ENCODE measurements at regions not wholly inside any gene's neighbourhood (a gene's known extent, or its start where the extent isn't known, plus 50 kb on each side); places are given as distances from the start of the nearest gene placed in this dataset.

DNA sequence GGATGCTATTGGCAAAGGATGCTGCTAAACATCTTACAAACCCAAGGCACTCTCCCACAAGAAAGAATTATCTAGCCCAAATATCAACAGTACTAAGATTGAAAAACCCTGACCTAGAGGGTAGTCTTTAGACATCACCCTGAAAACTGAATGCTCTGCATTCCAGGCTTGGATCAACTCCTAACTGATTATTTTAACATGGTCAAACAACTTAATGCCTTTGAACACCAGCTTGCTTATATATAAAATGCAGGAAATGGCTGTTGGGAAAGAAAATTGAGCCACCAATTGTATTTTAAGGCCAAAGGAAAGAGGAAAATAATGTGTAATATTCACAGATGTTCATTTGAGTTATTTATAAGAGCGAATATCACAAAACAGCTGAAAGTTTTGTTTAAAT is 72.2 kb upstream of the C1orf87 start:
- no peak for DNase-seq

DNA sequence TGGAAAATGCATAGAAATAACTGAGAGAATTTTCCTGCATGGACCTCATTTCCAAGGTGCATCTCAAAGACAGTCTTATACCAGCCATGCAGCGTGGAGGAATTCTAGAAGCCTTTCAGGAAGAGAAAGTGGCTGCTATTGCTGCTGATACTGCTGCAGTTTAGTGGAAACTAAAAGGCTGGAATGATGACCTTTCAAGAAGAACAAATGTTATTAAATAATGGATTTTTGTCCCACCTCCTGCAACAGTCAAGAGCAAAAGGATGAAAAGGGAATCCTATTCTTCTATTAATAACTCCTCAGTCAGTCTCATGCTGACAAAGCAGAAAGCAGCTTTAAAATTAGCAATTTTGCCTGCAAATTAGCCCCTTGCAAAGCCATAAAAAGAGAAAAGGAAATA is 68.2 kb upstream of the C1orf87 start:
- no peak for DNase-seq

DNA sequence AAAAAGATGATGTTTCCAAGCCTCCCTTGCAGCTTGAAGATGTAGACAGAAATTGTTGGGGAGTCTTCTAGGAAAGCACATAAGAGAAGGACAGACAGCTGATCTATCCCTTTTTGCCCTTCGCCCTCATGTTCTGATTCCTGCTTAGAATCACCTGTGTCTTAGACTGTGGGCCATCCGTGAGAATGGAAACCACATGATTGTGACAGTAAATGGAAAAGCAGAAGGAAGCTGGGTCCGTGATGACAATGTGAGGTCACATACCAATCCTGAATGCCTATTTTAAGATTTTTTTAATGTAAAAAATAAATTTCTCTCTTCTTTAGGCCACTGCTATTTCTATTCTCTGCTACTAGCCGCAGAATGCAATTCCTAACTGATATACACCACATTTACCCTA is 67.7 kb upstream of the C1orf87 start:
- no peak for DNase-seq

DNA sequence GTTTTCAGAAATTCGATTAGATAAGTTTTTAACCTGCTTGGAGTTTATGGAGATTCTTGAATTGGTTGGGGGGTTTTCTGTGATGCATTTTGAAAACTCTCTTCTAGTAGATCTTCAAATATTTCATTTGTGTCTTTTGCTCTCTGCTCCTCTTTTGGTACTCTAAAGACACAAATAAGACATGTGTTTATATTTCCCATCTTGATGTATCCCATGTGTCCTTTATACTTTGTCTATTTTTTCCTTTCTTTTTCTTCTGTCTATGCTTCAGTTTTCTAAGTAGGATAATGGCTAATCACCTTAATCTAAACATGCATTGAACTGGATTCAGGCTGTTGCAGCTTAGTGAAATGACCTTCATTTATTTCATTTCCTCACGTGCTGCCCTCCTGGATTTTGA is 63.8 kb upstream of the C1orf87 start:
- DNase-seq, result no peak

DNA sequence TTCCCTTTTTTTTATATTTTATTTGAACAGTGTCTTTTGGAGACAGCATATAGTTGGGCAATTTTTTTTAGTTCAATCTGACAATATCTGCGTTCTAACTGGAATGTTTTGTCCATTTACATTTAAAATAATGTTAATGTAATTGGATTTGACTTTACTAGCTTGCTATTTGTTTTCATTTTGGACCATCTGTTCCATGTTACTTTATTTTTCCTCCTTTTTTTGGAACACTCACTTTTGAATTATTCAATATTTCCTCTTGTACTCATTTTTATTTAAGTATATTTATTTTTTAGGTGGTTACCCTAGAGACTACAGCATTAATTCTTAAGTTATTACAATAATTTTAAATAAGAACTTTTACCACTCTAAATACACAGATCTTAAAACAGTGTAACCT is 62.8 kb upstream of the C1orf87 start:
- no peak for DNase-seq

DNA sequence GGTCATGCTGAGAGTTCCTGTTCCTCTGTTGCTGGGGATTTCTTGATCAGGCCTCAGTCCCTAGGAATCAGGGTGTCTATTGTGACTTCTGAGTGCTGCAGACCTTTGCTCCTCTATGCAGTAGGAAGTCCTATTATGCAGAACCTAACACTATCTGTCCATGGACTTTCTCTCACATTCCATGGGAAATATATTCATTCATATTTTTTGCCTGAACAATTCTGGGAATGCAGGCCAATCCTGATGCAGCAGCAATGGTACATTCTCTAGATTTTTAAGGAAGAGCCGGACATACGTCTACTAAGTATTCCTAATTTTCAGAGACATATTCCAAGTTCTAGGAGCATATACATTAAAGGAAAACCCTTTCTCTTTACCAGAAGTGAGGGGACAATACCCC is 61.1 kb upstream of the C1orf87 start:
- no peak for DNase-seq

DNA sequence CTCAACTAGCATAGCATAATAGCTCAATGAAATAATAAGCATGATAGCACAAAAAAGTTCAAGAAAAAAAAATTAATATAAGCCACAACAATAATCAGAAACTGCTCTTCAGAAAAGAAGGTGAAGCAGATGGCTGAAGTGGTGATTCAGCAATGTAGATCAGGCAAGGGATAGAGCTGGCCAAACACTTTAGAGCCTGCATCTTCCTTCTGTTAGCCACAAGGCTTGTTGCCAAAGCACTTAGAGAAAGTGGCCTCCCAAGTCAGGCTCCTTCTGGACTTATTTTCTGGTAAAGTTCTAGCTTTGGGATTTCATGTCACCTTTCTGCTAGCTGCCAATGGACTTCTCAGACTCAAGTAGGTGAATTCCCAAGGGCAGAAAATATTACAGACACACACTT is 60.3 kb upstream of the C1orf87 start:
- no peak for DNase-seq

DNA sequence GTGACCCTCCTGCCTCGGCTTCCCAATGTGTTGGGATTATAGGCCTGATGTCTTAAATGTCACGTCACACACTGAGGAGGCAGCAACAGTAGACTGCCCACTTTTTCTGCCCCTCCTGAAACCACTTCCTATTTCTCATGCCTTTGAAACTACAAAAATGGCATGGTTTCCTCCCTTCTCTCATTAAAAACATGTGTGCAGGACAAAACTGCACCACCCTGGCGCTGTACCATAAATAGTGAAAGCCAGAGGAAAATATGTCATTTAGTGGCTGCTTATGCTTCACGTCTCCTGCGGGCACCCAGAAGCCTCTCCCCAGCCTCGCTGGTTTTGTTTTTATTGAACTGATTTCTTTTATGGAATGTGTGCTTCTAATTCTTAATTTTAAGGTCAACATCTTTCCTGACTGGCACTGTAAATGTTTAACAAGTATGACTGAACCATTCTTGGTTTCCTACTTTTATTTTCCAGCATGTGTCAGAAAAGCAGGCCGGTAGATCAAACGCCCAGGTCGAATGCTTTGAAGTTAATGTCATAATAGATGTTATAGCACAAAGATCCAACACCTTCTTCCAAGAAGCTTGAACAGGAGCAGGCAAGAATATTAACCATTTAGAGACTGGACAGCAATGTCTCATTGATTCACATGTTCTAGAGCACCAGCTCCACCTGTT is 59.6 kb upstream of the C1orf87 start:
- DNase-seq, result no peak

DNA sequence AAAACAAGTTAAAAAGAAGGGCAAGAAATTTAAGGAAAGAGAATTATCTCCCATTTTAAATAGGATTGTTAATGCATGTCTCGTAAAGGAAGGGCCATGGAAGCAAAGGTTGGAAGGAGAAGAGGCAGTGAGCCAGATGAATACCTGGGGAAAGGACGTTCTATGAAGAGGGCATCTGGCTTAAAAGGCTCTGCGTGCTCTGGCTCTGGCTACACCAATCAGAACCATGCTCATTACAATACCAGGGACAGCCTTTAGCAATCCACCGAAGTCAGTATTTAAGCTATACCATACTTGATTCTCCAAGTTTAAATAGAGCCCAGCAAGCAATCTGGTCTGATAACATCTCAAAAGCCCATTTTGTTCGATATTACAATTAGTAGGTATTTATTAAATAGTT is 58.5 kb upstream of the C1orf87 start:
- no peak for DNase-seq

DNA sequence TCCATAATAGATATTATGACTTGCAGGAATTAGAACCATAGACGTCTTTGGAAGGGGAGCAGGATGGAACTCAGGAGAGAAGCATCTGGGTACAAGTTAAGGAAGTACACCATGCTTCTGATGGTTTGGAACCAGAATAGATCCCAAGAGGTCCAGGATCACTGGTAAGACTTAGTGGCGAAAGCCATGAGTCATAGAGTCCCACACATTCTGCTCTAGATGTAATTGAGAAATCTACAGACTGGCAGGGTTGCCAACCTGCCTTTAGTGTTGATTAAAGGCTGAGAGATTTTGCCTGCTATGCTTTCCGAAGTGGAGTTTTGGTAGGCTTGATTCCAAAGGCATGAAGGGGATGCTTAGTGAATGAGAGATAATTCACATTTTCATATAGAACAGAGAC is 57.1 kb upstream of the C1orf87 start:
- DNase-seq, result no peak

DNA sequence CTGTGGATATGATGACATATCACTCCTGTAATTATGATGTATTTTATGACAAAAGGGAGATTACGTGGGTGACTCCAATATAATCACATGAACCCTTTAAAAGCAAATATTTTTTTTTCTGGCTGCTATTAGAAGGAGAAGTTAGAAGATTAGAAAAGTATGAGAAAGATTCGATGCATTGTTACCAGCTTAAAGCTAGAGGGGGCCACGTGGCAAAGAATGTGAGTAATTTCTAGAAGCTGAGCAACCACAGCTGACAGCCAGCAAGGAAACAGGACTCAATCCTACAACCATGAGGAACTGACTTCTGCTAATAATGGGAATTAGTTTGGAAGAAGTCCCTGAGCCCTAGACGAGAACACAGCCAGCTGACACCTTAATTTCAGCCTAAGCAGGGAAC is 56.3 kb upstream of the C1orf87 start:
- DNase-seq, result no peak

DNA sequence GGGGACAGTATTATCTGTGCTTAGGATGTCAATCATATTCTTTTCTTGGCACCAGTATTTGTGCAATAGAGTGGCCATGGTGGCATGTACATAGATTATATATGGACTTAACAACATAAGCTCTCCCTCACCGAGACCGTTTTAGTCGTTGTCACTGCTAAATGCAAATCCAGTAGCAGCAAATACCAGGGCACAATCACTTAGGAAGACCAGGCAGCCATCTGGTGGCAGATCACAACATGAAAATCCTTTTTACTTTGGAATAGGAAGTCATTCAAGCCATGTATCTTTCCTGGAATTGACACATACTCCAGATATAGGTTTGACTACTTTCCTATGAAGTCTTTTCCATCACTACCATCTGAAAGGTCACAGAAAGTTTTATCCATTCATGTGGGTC is 53.2 kb upstream of the C1orf87 start:
- no peak for DNase-seq

Data from activated gamma-delta T cell treated with Interleukin-2 at 50 U/mL for 16 hours (primary cell).